ENCODE measurements at regions not wholly inside any gene's neighbourhood (a gene's known extent, or its start where the extent isn't known, plus 50 kb on each side); places are given as distances from the start of the nearest gene placed in this dataset.

GRCh38 chr14:101330416-101331140, 230.7 kb upstream of the DIO3 start:
- DNase-seq (ENCODE audit: low read depth), result no peak

GRCh38 chr14:101331141-101331525, 230.2 kb upstream of the DIO3 start:
- DNase-seq (ENCODE audit: low read depth), result no peak

GRCh38 chr14:101331661-101332169, 229.6 kb upstream of the DIO3 start:
- DNase-seq (ENCODE audit: low read depth), result no peak

DNA sequence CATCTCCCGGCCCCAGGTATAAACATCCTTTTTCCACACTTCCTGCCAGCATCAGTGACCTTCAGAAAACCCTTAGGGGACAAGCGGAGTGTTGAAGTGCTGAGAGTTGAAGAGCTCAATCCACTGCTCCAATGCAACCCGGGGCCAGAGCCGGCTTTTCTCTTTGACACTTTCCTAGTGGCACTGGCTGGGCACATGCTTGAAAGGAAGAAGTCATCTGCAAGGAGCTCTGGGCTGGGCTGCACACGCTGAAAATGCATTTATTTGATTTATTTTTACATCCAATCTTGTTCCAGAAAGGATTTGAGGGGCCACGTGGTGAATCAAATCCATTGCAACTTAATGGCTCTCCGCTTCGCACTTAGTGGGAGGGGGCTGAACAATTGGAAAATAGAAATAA, 229.0 kb upstream of the DIO3 start:
- no peak for DNase-seq (ENCODE audit: low read depth)

DNA sequence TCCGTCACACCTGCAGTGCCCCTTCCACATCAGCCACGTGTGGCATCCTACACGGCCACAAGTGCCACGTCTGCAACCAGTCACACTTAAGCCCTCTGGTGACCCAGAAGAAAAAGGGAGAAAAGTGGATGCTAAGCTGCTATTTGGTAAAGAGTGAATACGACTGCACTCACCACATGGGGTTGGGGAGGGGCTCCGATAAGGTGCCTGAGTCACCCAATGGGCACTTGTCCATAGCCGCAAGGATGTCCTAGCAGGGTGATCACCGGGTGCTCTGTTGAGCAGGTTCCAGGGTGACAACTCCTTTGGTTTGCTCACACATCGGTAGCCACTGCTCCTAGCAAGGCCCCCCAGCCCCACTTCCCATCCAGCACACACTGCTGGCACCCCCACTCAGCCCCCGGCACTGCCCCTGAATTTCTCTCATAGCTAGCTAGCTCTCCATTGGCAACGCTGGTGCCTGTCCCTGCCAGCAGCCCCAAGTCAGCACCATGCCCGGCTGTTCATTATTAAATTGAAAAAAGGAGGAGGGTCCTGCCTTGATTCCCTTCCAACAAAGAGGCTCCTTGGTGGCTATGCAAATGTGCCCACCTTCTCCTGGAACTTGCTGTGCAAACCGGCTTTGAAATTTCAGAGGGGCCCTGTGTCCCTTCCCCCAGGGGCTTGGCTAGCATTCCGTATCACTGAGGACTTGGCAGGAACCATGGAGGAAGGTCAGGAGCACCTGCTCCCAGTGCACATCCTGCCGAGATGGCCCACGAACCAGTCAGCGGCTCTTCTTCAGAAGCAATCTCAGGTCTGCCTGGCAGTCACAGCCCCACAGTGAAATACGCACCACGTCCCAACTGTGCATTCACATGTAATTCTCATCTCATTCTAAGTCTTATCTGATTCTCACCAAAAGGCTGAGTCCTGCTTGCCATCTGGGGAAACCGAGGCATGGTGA, 227.7 kb upstream of the DIO3 start:
- no peak for DNase-seq (ENCODE audit: low read depth)

DNA sequence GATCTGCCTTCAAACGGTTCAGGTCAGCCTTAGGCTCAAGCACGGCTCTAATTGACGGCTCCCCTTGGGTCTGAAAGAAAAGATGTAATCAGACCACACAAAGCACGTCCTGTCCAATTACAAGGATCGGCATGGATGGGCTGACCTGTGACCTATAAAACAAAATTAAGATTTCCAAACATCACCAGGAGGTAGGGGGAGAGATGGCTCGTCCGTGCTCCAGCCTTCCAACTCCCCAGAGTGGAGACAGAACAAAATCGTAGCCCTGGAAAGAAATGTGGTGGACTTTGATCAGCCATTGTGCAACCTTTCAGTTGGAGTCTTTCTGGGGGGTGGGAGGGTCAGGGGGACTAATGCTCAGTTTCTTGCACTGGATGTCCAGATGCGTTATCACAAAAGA, 226.6 kb upstream of the DIO3 start:
- no peak for DNase-seq (ENCODE audit: low read depth)

DNA sequence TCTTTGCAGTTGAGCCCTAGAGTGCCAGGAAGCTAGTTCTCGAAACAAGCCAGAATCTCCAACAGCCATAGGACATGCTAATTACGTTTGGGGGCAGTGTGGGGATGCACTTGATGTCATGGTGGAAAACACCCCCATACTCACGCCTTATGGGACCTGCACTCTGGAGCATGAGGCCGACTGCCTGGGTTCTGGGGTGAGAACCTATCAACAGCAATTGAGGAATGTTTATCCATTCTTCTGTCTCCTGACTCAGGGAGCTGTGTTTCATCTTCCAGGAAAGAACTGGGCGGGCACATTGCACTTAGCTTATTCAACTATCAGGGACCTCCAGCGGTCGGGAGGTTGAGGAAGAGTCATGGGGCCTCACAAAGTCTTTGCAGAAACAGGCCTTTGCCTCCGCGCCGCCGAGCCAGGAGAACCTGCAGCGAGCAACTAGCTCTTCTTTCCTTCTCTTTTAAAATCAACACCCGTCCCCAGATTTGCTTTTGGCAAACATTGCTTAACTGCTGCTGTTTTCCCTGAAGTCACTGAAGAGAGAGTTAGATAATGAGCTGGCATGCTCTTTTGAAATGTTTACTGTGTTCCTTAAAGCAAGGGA, 226.1 kb upstream of the DIO3 start:
- DNase-seq (ENCODE audit: low read depth), result no peak

- no peak for DNase-seq (ENCODE audit: low read depth)
Measured at GRCh38 chr14:101336183-101336582, 225.1 kb upstream of the DIO3 start.

GRCh38 chr14:101337053-101337452, 224.2 kb upstream of the DIO3 start:
- DNase-seq (ENCODE audit: low read depth), result no peak

- no peak for DNase-seq (ENCODE audit: low read depth)
Measured at GRCh38 chr14:101340556-101340955, 220.7 kb upstream of the DIO3 start.

GRCh38 chr14:101347893-101348777, 213.2 kb upstream of the DIO3 start:
- no peak for DNase-seq (ENCODE audit: low read depth)

DNA sequence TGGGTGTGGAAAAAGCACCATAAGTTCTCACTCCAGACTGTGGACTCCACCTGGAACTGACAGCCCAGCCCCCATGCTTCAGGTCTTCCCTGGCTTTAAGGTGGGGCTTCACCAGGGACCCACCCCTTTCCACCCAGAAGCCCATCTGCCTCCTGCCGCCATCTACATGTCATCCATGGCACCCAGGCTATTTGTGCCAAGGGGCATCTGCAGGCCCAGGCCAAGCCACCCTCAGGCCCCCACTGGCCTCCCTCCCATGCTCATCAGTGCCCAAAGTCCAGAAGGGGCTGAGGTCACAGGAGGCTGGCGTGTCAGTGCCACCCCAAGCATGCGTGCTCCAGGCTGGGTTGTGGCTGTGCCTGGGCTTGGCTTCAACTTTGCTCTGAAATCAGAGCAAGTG, 212.2 kb upstream of the DIO3 start:
- no peak for DNase-seq (ENCODE audit: low read depth)

GRCh38 chr14:101350021-101350420, 211.3 kb upstream of the DIO3 start:
- no peak for DNase-seq (ENCODE audit: low read depth)

GRCh38 chr14:101350691-101351090, 210.6 kb upstream of the DIO3 start:
- DNase-seq (ENCODE audit: low read depth), result no peak

DNA sequence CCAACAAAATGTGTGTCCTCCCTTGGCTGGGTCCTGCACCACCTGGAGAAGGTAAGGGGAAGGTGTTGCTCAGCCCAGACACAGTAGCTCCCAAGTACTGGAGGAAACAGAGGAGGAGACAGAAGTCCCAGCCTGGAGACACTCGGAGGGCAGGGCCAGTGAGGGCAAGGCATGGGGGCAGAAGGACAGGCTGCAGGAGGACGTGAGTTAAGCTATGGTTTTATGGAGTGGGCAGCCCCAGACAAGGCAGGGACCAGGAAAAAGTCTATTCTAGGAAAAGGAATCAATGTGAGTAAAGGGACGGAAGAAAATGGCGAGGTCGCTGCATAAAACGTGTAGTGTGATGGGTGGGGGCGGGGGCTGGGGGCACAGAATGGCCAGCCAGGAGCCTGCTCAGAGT, 210.1 kb upstream of the DIO3 start:
- no peak for DNase-seq (ENCODE audit: low read depth)

DNA sequence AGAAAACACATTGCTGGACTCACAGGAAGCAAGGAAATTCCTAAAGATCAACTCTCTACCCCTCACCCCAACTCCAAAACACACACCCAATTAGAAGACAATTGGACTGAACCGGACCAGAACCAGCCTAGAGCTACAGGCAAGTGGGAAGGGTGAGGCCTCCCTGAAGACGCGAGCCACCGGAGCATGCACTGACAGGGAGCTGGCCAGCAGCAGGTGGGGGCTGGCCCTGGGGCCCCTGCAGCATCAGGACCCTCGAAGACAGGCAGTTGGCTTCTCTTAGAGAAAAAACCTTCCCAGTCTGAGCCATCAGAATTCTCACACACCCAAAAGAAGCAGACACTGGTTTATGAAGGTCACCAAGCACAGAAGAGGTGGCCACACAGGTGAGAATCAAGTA, 209.5 kb upstream of the DIO3 start:
- DNase-seq (ENCODE audit: low read depth), result no peak

DNA sequence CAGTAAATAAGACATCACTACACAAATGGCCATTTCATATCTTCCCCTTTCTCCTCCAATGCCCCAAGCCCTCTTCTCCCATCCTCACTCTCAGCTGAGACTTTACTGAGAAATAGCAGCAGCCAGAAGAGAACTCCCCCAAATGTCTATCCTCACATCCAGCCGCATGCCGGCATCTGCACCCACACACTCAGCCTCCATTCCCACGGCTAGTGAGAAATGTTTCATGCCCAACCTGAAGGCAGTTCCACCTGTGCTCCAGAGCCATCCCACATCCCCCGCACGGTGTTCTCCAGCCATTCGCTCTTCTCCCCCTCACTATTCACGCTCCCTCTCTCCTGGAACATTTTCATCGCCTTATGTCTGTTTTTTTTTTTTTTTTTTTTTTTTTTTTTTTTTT, 208.7 kb upstream of the DIO3 start:
- no peak for DNase-seq (ENCODE audit: low read depth)

- no peak for DNase-seq (ENCODE audit: low read depth)
Measured at GRCh38 chr14:101353422-101353821, 207.9 kb upstream of the DIO3 start.

DNA sequence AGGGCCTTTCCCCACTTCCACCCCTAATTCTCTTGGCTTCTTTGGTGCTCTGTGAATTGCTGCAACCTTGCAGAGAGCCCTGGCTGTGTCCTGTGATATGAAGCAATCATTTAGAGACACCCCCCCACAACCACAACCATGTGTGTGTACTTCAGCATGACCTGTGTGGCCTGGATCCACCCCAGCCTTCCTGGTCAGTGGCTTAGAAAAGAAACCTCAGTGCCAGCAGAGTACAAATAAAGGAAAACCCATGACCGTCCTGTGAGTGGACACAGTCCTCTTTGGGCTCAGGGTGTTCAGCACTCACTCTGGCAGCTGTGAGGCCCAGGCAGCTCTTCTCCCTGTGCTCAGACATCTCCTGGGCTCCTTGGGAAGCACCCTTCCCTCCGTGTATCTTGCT, 206.6 kb upstream of the DIO3 start:
- DNase-seq (ENCODE audit: low read depth), result no peak

DNA sequence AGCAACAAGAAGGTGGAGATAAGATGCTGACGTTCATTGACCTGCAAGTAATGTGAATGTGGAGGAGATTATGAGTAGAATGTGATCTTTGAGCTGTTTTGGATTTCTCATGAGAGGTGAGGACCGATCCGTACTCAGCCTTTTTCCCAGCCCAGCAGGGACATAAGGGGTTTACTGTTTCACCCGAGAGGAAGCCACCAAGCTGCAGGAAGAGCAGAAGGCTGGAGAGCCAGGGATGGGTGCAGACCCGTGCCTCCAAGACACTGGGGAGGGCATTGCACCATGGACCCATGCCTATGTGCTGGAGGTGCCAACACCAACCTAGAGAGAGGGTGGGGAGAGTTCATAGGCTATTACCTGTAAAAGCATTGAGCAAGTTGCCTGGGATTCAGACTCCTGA, 206.0 kb upstream of the DIO3 start:
- DNase-seq (ENCODE audit: low read depth), result no peak

- DNase-seq (ENCODE audit: low read depth), result no peak
Measured at GRCh38 chr14:101357038-101357437, 204.3 kb upstream of the DIO3 start.

All from stimulated activated CD8-positive, alpha-beta memory T cell treated with anti-CD3 and anti-CD28 coated beads, Interleukin-12 subunit alpha, Interleukin-12 subunit beta, amount 100 ng/mL, for 4 hours (primary cell).